H7 (cell line): ENCODE measurements at regions not wholly inside any gene's neighbourhood (a gene's known extent, or its start where the extent isn't known, plus 50 kb on each side); places are given as distances from the start of the nearest gene placed in this dataset.

Source experiments
- DNase-seq: peaks from one replicate; pipeline ENCODE4 v3.0.0; 2012
- H3K27me3 ChIP-seq: 2 replicates; pipeline ENCODE4 v1.6.0; 2011; ENCODE audit warnings: mild to moderate bottlenecking, low read length; ENCODE audit not compliant: control insufficient read depth, insufficient read depth
- H3K36me3 ChIP-seq: replicated peaks from 2 replicates; pipeline ENCODE4 v1.5.1; 2011; ENCODE audit warnings: low read length; ENCODE audit not compliant: control insufficient read depth, insufficient read depth
- H3K4me3 ChIP-seq: 2 replicates; pipeline ENCODE4 v1.5.1; 2011; ENCODE audit warnings: low read depth, mild to moderate bottlenecking, control low read depth, low read length, moderate library complexity; ENCODE audit not compliant: insufficient read depth

- H3K27me3 ChIP-seq, result no peaks in the 10 kb centered on the region
- no peak for DNase-seq
Measured at GRCh38 chr1:116252785-116253184, 120.3 kb upstream of the ATP1A1 start.

GRCh38 chr1:116253566-116254382 lies 119.3 kb upstream of the ATP1A1 start:
- no peaks in the 10 kb centered on the region for H3K36me3 ChIP-seq
- DNase-seq, result no peak
- no peaks in the 10 kb centered on the region for H3K27me3 ChIP-seq
- no peak overlapping the region for H3K4me3 ChIP-seq

More at GRCh38 chr1:116252785-116253184, 120.3 kb upstream of the ATP1A1 start:
- H3K4me3 ChIP-seq, result no peak overlapping the region
- H3K36me3 ChIP-seq, result no peaks in the 10 kb centered on the region

- no peaks in the 10 kb centered on the region for H3K27me3 ChIP-seq
- H3K36me3 ChIP-seq, result no peaks in the 10 kb centered on the region
- H3K4me3 ChIP-seq, result no peak overlapping the region
- no peak for DNase-seq
Measured at GRCh38 chr1:116254776-116255175, 118.3 kb upstream of the ATP1A1 start.

GRCh38 chr1:116255486-116256285 lies 117.4 kb upstream of the ATP1A1 start:
- DNase-seq, result no peak
- Histone ChIP-seq H3K27me3 (no peaks in the 10 kb centered on the region), H3K36me3 (no peaks in the 10 kb centered on the region), H3K4me3 (no peak overlapping the region)

- Histone ChIP-seq H3K27me3 (no peaks in the 10 kb centered on the region), H3K36me3 (no peaks in the 10 kb centered on the region), H3K4me3 (no peak overlapping the region)
- DNase-seq, result no peak
Measured at GRCh38 chr1:116256286-116256649, 116.8 kb upstream of the ATP1A1 start.

- Histone ChIP-seq H3K36me3 (no peaks in the 10 kb centered on the region), H3K27me3 (no peaks in the 10 kb centered on the region), H3K4me3 (no peak overlapping the region)
- no peak for DNase-seq
Measured at GRCh38 chr1:116256875-116257274, 116.2 kb upstream of the ATP1A1 start.

GRCh38 chr1:116257341-116257767 lies 115.7 kb upstream of the ATP1A1 start:
- no peak overlapping the region for H3K4me3 ChIP-seq
- no peaks in the 10 kb centered on the region for H3K27me3 ChIP-seq
- H3K36me3 ChIP-seq, result no peaks in the 10 kb centered on the region
- DNase-seq, result no peak

GRCh38 chr1:116257836-116258235 lies 115.2 kb upstream of the ATP1A1 start:
- Histone ChIP-seq H3K27me3 (no peaks in the 10 kb centered on the region), H3K36me3 (no peaks in the 10 kb centered on the region), H3K4me3 (no peak overlapping the region)
- DNase-seq, result no peak

- Histone ChIP-seq H3K4me3 (no peak overlapping the region), H3K27me3 (no peaks in the 10 kb centered on the region)
- DNase-seq, result no peak
Measured at GRCh38 chr1:116258668-116259419, 114.2 kb upstream of the ATP1A1 start.

GRCh38 chr1:116259663-116260062 lies 113.4 kb upstream of the ATP1A1 start:
- Histone ChIP-seq H3K36me3 (no peaks in the 10 kb centered on the region), H3K27me3 (no peaks in the 10 kb centered on the region), H3K4me3 (no peak overlapping the region)
- DNase-seq, result no peak

More at GRCh38 chr1:116258668-116259419, 114.2 kb upstream of the ATP1A1 start:
- H3K36me3 ChIP-seq, result no peaks in the 10 kb centered on the region

GRCh38 chr1:116260115-116260514 lies 112.9 kb upstream of the ATP1A1 start:
- no peak overlapping the region for H3K4me3 ChIP-seq
- DNase-seq, result no peak
- H3K27me3 ChIP-seq, result no peaks in the 10 kb centered on the region

GRCh38 chr1:116260621-116261020 lies 112.4 kb upstream of the ATP1A1 start:
- no peak overlapping the region for H3K4me3 ChIP-seq
- H3K36me3 ChIP-seq, result no peaks in the 10 kb centered on the region
- H3K27me3 ChIP-seq, result no peaks in the 10 kb centered on the region
- no peak for DNase-seq

More at GRCh38 chr1:116260115-116260514, 112.9 kb upstream of the ATP1A1 start:
- no peaks in the 10 kb centered on the region for H3K36me3 ChIP-seq

- no peaks in the 10 kb centered on the region for H3K36me3 ChIP-seq
- DNase-seq, result no peak
- no peaks in the 10 kb centered on the region for H3K27me3 ChIP-seq
- H3K4me3 ChIP-seq, result no peak overlapping the region
Measured at GRCh38 chr1:116261227-116261626, 111.8 kb upstream of the ATP1A1 start.

- no peaks in the 10 kb centered on the region for H3K27me3 ChIP-seq
- H3K36me3 ChIP-seq, result no peaks in the 10 kb centered on the region
- DNase-seq, result no peak
- no peak overlapping the region for H3K4me3 ChIP-seq
Measured at GRCh38 chr1:116262207-116262994, 110.6 kb upstream of the ATP1A1 start.
